Smooth muscle cell (in vitro differentiated cells): ENCODE measurements at regions not wholly inside any gene's neighbourhood (a gene's known extent, or its start where the extent isn't known, plus 50 kb on each side); places are given as distances from the start of the nearest gene placed in this dataset.

Experiments used
- DNase-seq: peaks from one replicate; lab custom pipeline; 2025; ENCODE audit not compliant: unreplicated experiment; lab: John Stamatoyannopoulos, UW
- H2AFZ ChIP-seq: fragments of 200-600 bp; sonication (generic); 2 replicates; pipeline ENCODE4 v1.6.0; 2016; ENCODE audit warnings: antibody characterized with exemption, low read depth, mild to moderate bottlenecking
- H3F3A ChIP-seq: fragments of 200-600 bp; sonication (generic); 2 replicates; pipeline ENCODE4 v1.6.0; 2017; ENCODE audit warnings: antibody characterized with exemption, low read depth
- H3K27ac ChIP-seq: fragments of 200-600 bp; sonication (generic); 2 replicates; pipeline ENCODE4 v1.5.1; 2016; ENCODE audit warnings: low read depth, mild to moderate bottlenecking
- H3K27me3 ChIP-seq: fragments of 200-600 bp; sonication (generic); 2 replicates; pipeline ENCODE4 v1.6.1; 2016; ENCODE audit warnings: low read depth, mild to moderate bottlenecking
- H3K36me3 ChIP-seq: fragments of 200-600 bp; sonication (generic); 2 replicates; pipeline ENCODE4 v1.5.1; 2016; ENCODE audit warnings: low read depth
- H3K4me1 ChIP-seq: fragments of 200-600 bp; sonication (generic); 2 replicates; pipeline ENCODE4 v1.5.1; 2016; ENCODE audit warnings: low read depth
- H3K4me2 ChIP-seq: fragments of 200-600 bp; sonication (generic); 2 replicates; pipeline ENCODE4 v1.6.0; 2016; ENCODE audit warnings: mild to moderate bottlenecking
- H3K4me3 ChIP-seq: fragments of 200-600 bp; sonication (generic); 2 replicates; pipeline ENCODE4 v1.5.1; 2016; ENCODE audit warnings: mild to moderate bottlenecking
- H3K79me2 ChIP-seq: fragments of 200-600 bp; sonication (generic); 2 replicates; pipeline ENCODE4 v1.6.0; 2016; ENCODE audit warnings: low read depth, mild to moderate bottlenecking
- H3K9ac ChIP-seq: fragments of 200-600 bp; sonication (generic); 2 replicates; pipeline ENCODE4 v1.6.0; 2016; ENCODE audit warnings: low read depth
- H3K9me3 ChIP-seq: fragments of 200-600 bp; sonication (generic); replicated peaks from 2 replicates; pipeline ENCODE4 v1.5.1; 2016; ENCODE audit warnings: low read depth
- H4K20me1 ChIP-seq: fragments of 200-600 bp; sonication (generic); 2 replicates; pipeline ENCODE4 v1.6.0; 2016; ENCODE audit warnings: low read depth
- CTCF ChIP-seq: fragments of 200-600 bp; sonication (generic); IDR thresholded peaks from 2 replicates; pipeline ENCODE4 v1.5.1; 2017; ENCODE audit warnings: borderline replicate concordance, mild to moderate bottlenecking, antibody characterized with exemption; ENCODE audit not compliant: insufficient read depth, poor library complexity, severe bottlenecking
- WGBS: methylation state at CpG from one replicate; pipeline ENCODE4 v1.1.7; 2016; ENCODE audit warnings: low lambda C conversion rate; 5-methylcytosine and 5-hydroxymethylcytosine counted together

- TF ChIP-seq CTCF, result no peak
- no peak for DNase-seq
- Histone ChIP-seq H2AFZ (no peak overlapping the region), H3K9ac (no peak overlapping the region), H3K4me2 (no peak overlapping the region), H3K79me2 (no peaks in the 10 kb centered on the region), H3K4me1 (no peaks in the 10 kb centered on the region), H4K20me1 (no peaks in the 10 kb centered on the region), H3K27me3 (no peaks in the 10 kb centered on the region), H3K27ac (no peak overlapping the region), H3K36me3 (no peaks in the 10 kb centered on the region), H3K9me3 (no peaks in the 10 kb centered on the region), H3K4me3 (no peak overlapping the region), H3F3A (no peaks in the 10 kb centered on the region)
Observed at GRCh38 chr12:88420457-88420856, 159.8 kb downstream of the KITLG start.

- no peak overlapping the region for H3K4me2 ChIP-seq
- no peaks in the 10 kb centered on the region for H4K20me1 ChIP-seq
- H3F3A ChIP-seq, result no peaks in the 10 kb centered on the region
- H3K4me1 ChIP-seq, result no peaks in the 10 kb centered on the region
- no peak overlapping the region for H3K9ac ChIP-seq
- H3K9me3 ChIP-seq, result no peaks in the 10 kb centered on the region
- H2AFZ ChIP-seq, result no peak overlapping the region
- no peak for DNase-seq
- no peaks in the 10 kb centered on the region for H3K79me2 ChIP-seq
- H3K4me3 ChIP-seq, result no peak overlapping the region
- no peak overlapping the region for H3K27ac ChIP-seq
- no peaks in the 10 kb centered on the region for H3K27me3 ChIP-seq
- no peaks in the 10 kb centered on the region for H3K36me3 ChIP-seq
- 92% methylated on average over 5 of the region's 5 CpGs for WGBS
- TF ChIP-seq CTCF, result no peak
Observed at GRCh38 chr12:88424791-88425730, 155.2 kb downstream of the KITLG start.

GRCh38 chr12:88428350-88428749 lies 151.9 kb downstream of the KITLG start:
- Histone ChIP-seq H4K20me1 (no peaks in the 10 kb centered on the region), H3K4me1 (no peaks in the 10 kb centered on the region), H3K9ac (no peak overlapping the region), H2AFZ (no peak overlapping the region), H3K27ac (no peak overlapping the region), H3K4me3 (no peak overlapping the region), H3F3A (no peaks in the 10 kb centered on the region), H3K36me3 (no peaks in the 10 kb centered on the region), H3K4me2 (no peak overlapping the region), H3K79me2 (no peaks in the 10 kb centered on the region), H3K9me3 (no peaks in the 10 kb centered on the region), H3K27me3 (no peaks in the 10 kb centered on the region)
- no peak for TF ChIP-seq CTCF
- WGBS, result 100% methylated on average over 1 of the region's 1 CpG
- no peak for DNase-seq

- Histone ChIP-seq H3K4me2 (no peak overlapping the region), H2AFZ (no peak overlapping the region), H3K9ac (no peak overlapping the region), H3K36me3 (no peaks in the 10 kb centered on the region), H3K9me3 (no peaks in the 10 kb centered on the region), H3K4me1 (no peaks in the 10 kb centered on the region), H4K20me1 (no peaks in the 10 kb centered on the region), H3K27ac (no peak overlapping the region), H3K79me2 (no peaks in the 10 kb centered on the region), H3K4me3 (no peak overlapping the region), H3K27me3 (no peaks in the 10 kb centered on the region), H3F3A (no peaks in the 10 kb centered on the region)
- no peak for DNase-seq
- 100% methylated on average over 4 of the region's 4 CpGs for WGBS
- TF ChIP-seq CTCF, result no peak
Observed at GRCh38 chr12:88431246-88431645, 149.0 kb downstream of the KITLG start.
